GM18502 (cell line): ENCODE measurements at regions not wholly inside any gene's neighbourhood (a gene's known extent, or its start where the extent isn't known, plus 50 kb on each side); places are given as distances from the start of the nearest gene placed in this dataset.

Source experiments
- ATAC-seq: cut with Tn5 transposase; IDR thresholded peaks from one replicate; pipeline ENCODE4 v1.9.1; 2021; ENCODE audit warnings: mild to moderate bottlenecking; ENCODE audit not compliant: unreplicated experiment, poor library complexity

- no peak for ATAC-seq
Measured at GRCh38 chr1:65090406-65090805, 57.6 kb upstream of the AK4 start.

GRCh38 chr1:65092691-65093090, 55.3 kb upstream of the AK4 start:
- ATAC-seq: no peak

GRCh38 chr1:65097076-65097475, 50.9 kb upstream of the AK4 start:
- ATAC-seq: no peak
